ELF-1 (cell line): ENCODE measurements at regions not wholly inside any gene's neighbourhood (a gene's known extent, or its start where the extent isn't known, plus 50 kb on each side); places are given as distances from the start of the nearest gene placed in this dataset.
"Not testable (repeated sequence)": the region's sequence is repeated elsewhere in the genome, so short reads cannot be mapped to it uniquely, and the experiment has no call there.

Experiments used
- DNase-seq: peaks from one replicate; pipeline ENCODE4 v3.0.0-alpha.2; 2016; ENCODE audit warnings: low read depth, low spot score

GRCh38 chr21:28283641-28284490, 708.8 kb downstream of the LTN1 start:
- peak; percentile 8 for DNase-seq

GRCh38 chr21:28282833-28283232, 709.8 kb downstream of the LTN1 start:
- DNase-seq, result no peak

GRCh38 chr21:28281357-28281756, 711.3 kb downstream of the LTN1 start:
- not testable (repeated sequence) for DNase-seq

- no peak for DNase-seq
These were observed 712.1 kb downstream of the LTN1 start for GRCh38 chr21:28280611-28281010.

GRCh38 chr21:28277324-28277723, 715.4 kb downstream of the LTN1 start:
- DNase-seq, result no peak

GRCh38 chr21:28272272-28272992, 720.2 kb downstream of the LTN1 start:
- DNase-seq, result no peak

- DNase-seq, result no peak
These were observed 723.5 kb downstream of the LTN1 start for GRCh38 chr21:28269173-28269572.

GRCh38 chr21:28268685-28269084, 724.0 kb downstream of the LTN1 start:
- no peak for DNase-seq

GRCh38 chr21:28267449-28267848, 725.2 kb downstream of the LTN1 start:
- DNase-seq, result no peak

- DNase-seq, result no peak
These were observed 726.6 kb downstream of the LTN1 start for GRCh38 chr21:28266061-28266460.

GRCh38 chr21:28263974-28264373, 728.7 kb downstream of the LTN1 start:
- no peak for DNase-seq

GRCh38 chr21:28261298-28261697, 731.4 kb downstream of the LTN1 start:
- no peak for DNase-seq

GRCh38 chr21:28257276-28257675, 735.4 kb downstream of the LTN1 start:
- DNase-seq, result no peak

GRCh38 chr21:28256837-28257236, 735.8 kb downstream of the LTN1 start:
- DNase-seq, result no peak

GRCh38 chr21:28256420-28256831, 736.3 kb downstream of the LTN1 start:
- no peak for DNase-seq

GRCh38 chr21:28253961-28254360, 738.7 kb downstream of the LTN1 start:
- DNase-seq, result no peak

GRCh38 chr21:28253338-28253737, 739.3 kb downstream of the LTN1 start:
- DNase-seq, result no peak

- no peak for DNase-seq
These were observed 739.7 kb downstream of the LTN1 start for GRCh38 chr21:28252928-28253327.

- DNase-seq, result no peak
These were observed 741.7 kb downstream of the LTN1 start for GRCh38 chr21:28250946-28251345.

- no peak for DNase-seq
These were observed 745.1 kb downstream of the LTN1 start for GRCh38 chr21:28247454-28248020.

- no peak for DNase-seq
These were observed 752.1 kb downstream of the LTN1 start for GRCh38 chr21:28240586-28240985.

- DNase-seq, result no peak
These were observed 753.3 kb downstream of the LTN1 start for GRCh38 chr21:28239340-28239739.

GRCh38 chr21:28237661-28238060, 755.0 kb downstream of the LTN1 start:
- no peak for DNase-seq
